HCT116 (cell line): ENCODE measurements at regions not wholly inside any gene's neighbourhood (a gene's known extent, or its start where the extent isn't known, plus 50 kb on each side); places are given as distances from the start of the nearest gene placed in this dataset.

ENCODE experiments used
- ATF3 ChIP-seq: IDR thresholded peaks from 2 replicates; pipeline ENCODE4 v1.6.1; 2012
- CTCF ChIP-seq, 3 experiments: fragments of 200-600 bp in 1 of 3; sonication (generic) in 1 of 3; IDR thresholded peaks in 2 of 3; conservative IDR thresholded peaks in 1 of 3; 2 replicates each; pipeline ENCODE4 v1.5.1; 2012 to 2017; ENCODE audit warnings: low read depth in 2 of 3, low read length in 2 of 3, antibody characterized with exemption in 1 of 3, borderline replicate concordance in 1 of 3, control low read depth in 1 of 3, mild to moderate bottlenecking in 1 of 3, mixed read lengths in 1 of 3, mixed run types in 1 of 3, moderate library complexity in 1 of 3; ENCODE audit not compliant: insufficient read depth in 1 of 3
- EZH2phosphoT487 ChIP-seq: fragments of 200-600 bp; IDR thresholded peaks from 2 replicates; pipeline ENCODE4 v1.6.1; 2018; ENCODE audit warnings: antibody characterized with exemption, borderline replicate concordance
- POLR2A ChIP-seq: IDR thresholded peaks from 2 replicates; pipeline ENCODE4 v1.7.0; 2011; ENCODE audit warnings: borderline replicate concordance; ENCODE audit not compliant: insufficient read depth, insufficient read length; ENCODE audit errors: extremely low read depth
- POLR2AphosphoS5 ChIP-seq: IDR thresholded peaks from 2 replicates; pipeline ENCODE4 v1.6.1; 2011; ENCODE audit warnings: mild to moderate bottlenecking, low read depth, low read length, moderate library complexity
- RAD21 ChIP-seq: IDR thresholded peaks from 2 replicates; pipeline ENCODE4 v1.6.1; 2012; ENCODE audit warnings: low read depth, mild to moderate bottlenecking
- SIN3A ChIP-seq: IDR thresholded peaks from 2 replicates; pipeline ENCODE4 v1.6.1; 2012; ENCODE audit warnings: low read depth
- YY1 ChIP-seq: IDR thresholded peaks from 2 replicates; pipeline ENCODE4 v1.6.1; 2011; ENCODE audit warnings: low read length, low read depth, moderate library complexity, mild to moderate bottlenecking; ENCODE audit not compliant: insufficient replicate concordance; ENCODE audit errors: extremely low read depth
- ZFX ChIP-seq: fragments of 450-650 bp; IDR thresholded peaks from 2 replicates; pipeline ENCODE4 v1.6.1; 2017

- no peak; a peak in 1 of 6 replicates for TF ChIP-seq CTCF (IDR thresholded peaks at IDR 0.05 in 2 of 3, conservative IDR thresholded peaks at IDR 0.05 in 1 of 3; ENCODE audit: borderline replicate concordance in 1 of 3, insufficient read depth in 1 of 3, low read depth in 2 of 3, low read length in 2 of 3)
- no peak for TF ChIP-seq POLR2A
- no peak for TF ChIP-seq EZH2phosphoT487
- no peak for TF ChIP-seq ZFX
- TF ChIP-seq YY1: no peak
- TF ChIP-seq SIN3A: no peak
- TF ChIP-seq POLR2AphosphoS5: no peak
- no peak for TF ChIP-seq RAD21
- TF ChIP-seq ATF3: no peak
Measured at GRCh38 chr1:198907423-198907746, 268.5 kb downstream of the PTPRC start.
